Mucosa of descending colon (tissue), 3 donors: ENCODE measurements at regions not wholly inside any gene's neighbourhood (a gene's known extent, or its start where the extent isn't known, plus 50 kb on each side); places are given as distances from the start of the nearest gene placed in this dataset.

Experiments used
- ATAC-seq: fragments of 200-7000 bp; cut with Tn5 transposase; one replicate; pipeline ENCODE4 v1.9.1; 2020; ENCODE audit warnings: mild to moderate bottlenecking, moderate library complexity
- DNase-seq, 3 donors: peaks; one replicate each; pipeline ENCODE4 v3.0.0-alpha.2; 2020
- H3K36me3 ChIP-seq: fragments of 200-600 bp; one replicate; pipeline ENCODE4 v1.8.0; 2021; ENCODE audit warnings: low read depth, mild to moderate bottlenecking
- H3K4me1 ChIP-seq: fragments of 200-600 bp; one replicate; pipeline ENCODE4 v1.8.0; 2021; ENCODE audit warnings: low read depth, mild to moderate bottlenecking
- H3K4me3 ChIP-seq: fragments of 200-600 bp; one replicate; pipeline ENCODE4 v1.8.0; 2021; ENCODE audit warnings: mild to moderate bottlenecking
- H3K9me3 ChIP-seq: fragments of 200-600 bp; one replicate; pipeline ENCODE4 v1.8.0; 2021; ENCODE audit warnings: mild to moderate bottlenecking
- intact Hi-C, 2 donors: fragments of 100-400 bp; cut with DNase I in 1 of 2; cut with micrococcal nuclease in 1 of 2; formaldehyde crosslinking; loops; one replicate each; pipeline versions ENCODE4 v1.11.0 to v1.11.1; 2022; cut with DNase I, micrococcal nuclease
- TF ChIP-seq, protein P1 (sequence below): fragments of 200-600 bp; IDR thresholded peaks from one replicate; pipeline ENCODE4 v1.8.0; 2022; ENCODE audit warnings: antibody characterized with exemption, mild to moderate bottlenecking
- donor health status: DM: no; HTN: no; CAD: no; lungs with moderate emphysema.
- donor health status: DM: no; HTN: no; CAD: no.
- donor health status: DM: no; HTN: yes; CAD: no.

DNA sequence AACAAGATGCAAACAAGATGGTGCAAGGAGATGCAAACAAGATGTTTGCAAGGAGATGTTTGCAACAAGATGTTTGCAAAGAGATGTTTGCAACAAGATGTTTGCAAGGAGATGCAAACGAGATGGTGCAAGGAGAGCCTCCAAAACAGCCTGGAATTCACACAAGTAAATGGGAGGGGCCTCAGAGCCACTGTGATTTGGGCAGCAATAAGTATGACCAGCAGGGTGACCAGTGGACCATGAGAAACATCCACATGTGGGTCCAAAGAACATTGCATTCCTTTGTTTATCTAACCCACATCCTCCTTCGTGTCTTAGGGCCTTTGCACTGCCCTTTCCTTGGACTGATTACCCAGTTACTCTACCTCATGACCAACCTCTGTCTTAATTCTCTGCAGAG lies 162.9 kb downstream of the PLPP3 start:
- TF ChIP-seq, protein P1, sequence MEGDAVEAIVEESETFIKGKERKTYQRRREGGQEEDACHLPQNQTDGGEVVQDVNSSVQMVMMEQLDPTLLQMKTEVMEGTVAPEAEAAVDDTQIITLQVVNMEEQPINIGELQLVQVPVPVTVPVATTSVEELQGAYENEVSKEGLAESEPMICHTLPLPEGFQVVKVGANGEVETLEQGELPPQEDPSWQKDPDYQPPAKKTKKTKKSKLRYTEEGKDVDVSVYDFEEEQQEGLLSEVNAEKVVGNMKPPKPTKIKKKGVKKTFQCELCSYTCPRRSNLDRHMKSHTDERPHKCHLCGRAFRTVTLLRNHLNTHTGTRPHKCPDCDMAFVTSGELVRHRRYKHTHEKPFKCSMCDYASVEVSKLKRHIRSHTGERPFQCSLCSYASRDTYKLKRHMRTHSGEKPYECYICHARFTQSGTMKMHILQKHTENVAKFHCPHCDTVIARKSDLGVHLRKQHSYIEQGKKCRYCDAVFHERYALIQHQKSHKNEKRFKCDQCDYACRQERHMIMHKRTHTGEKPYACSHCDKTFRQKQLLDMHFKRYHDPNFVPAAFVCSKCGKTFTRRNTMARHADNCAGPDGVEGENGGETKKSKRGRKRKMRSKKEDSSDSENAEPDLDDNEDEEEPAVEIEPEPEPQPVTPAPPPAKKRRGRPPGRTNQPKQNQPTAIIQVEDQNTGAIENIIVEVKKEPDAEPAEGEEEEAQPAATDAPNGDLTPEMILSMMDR: no peak
- Histone ChIP-seq H3K4me1 (no peaks in the 10 kb centered on the region), H3K4me3 (no peak overlapping the region), H3K9me3 (no peaks in the 10 kb centered on the region), H3K36me3 (no peaks in the 10 kb centered on the region)
- DNase-seq (no peak), ATAC-seq (peak; percentile 46)
- intact Hi-C loops: loop anchor here in 1 of 2 donors (10.0 kb wide), 1 partner anchor 158 kb away; the partner anchor contains the start of gene PLPP3

DNA sequence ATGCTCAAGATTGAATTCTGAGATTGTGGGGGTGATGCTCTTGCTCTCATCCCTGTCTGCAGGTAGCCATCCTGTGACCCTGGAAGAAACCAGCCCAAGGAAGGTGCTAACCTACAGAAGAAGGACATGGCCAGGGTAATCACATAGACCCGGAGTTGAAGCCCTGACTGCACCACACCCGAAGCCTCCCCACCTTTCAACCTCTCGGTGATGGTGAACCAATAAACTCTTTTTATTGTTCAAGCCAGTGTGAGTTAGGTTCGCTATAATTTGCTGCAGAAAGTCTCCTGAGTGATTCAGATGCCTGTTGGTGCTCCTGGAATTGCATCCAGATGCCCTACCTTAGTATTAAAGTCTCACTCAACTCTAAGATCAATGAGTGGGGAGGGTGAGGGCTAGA lies 163.6 kb downstream of the PLPP3 start:
- H3K9me3 ChIP-seq: no peaks in the 10 kb centered on the region
- ATAC-seq: peak; percentile 63
- TF ChIP-seq, protein P1: no peak
- no peak overlapping the region for H3K4me3 ChIP-seq
- H3K36me3 ChIP-seq: no peaks in the 10 kb centered on the region
- no peak for DNase-seq
- intact Hi-C loops: loop anchor here in 1 of 2 donors (10.0 kb wide), 1 partner anchor 159 kb away; the partner anchor contains the start of gene PLPP3
- no peaks in the 10 kb centered on the region for H3K4me1 ChIP-seq

- H3K36me3 ChIP-seq: no peaks in the 10 kb centered on the region
- no peak overlapping the region for H3K4me3 ChIP-seq
- no peaks in the 10 kb centered on the region for H3K9me3 ChIP-seq
- no peaks in the 10 kb centered on the region for H3K4me1 ChIP-seq
- intact Hi-C loops: loop anchor here in 1 of 2 donors (10.0 kb wide), 1 partner anchor 160 kb away; the partner anchor contains the start of gene PLPP3
- no peak for DNase-seq
- TF ChIP-seq, protein P1: no peak
- no peak for ATAC-seq
Measured at GRCh38 chr1:56415258-56415657, 164.1 kb downstream of the PLPP3 start.

- no peaks in the 10 kb centered on the region for H3K4me1 ChIP-seq
- TF ChIP-seq, protein P1: no peak
- intact Hi-C loops: loop anchor here in 1 of 2 donors (10.0 kb wide), 1 partner anchor 160 kb away; the partner anchor contains the start of gene PLPP3
- H3K9me3 ChIP-seq: no peaks in the 10 kb centered on the region
- H3K36me3 ChIP-seq: no peaks in the 10 kb centered on the region
- DNase-seq (peak in 1 of 3 donors; percentile 27), ATAC-seq (peak; percentile 78)
- no peak overlapping the region for H3K4me3 ChIP-seq
Measured at GRCh38 chr1:56414728-56415224, 164.6 kb downstream of the PLPP3 start.

DNA sequence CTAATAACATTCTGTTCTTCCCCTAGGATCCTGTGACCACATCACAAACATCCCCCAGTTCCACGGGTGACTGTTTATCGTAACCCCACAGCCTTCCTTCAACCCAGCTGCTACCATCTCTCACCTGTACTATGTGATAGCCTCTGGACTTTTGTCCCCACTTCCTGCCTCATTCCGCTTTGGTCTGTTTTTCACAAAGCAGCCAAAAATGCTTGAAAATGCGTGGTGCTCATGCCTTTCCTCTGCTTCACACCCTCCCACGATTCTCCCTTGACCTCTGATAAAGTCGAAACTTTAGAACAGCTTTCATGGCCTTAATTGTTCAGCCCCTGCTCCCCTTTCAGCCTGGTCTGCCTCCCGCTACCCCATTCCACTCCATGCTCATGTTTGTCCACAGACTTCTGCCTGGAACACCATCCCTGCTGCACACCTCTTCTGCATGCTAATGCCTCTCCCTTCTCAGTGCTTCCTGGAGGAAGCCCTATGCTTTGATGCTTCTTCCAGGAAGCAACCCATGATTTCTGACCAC lies 165.6 kb downstream of the PLPP3 start:
- H3K36me3 ChIP-seq: no peaks in the 10 kb centered on the region
- ATAC-seq (no peak), DNase-seq (no peak)
- no peak overlapping the region for H3K4me3 ChIP-seq
- H3K4me1 ChIP-seq: no peaks in the 10 kb centered on the region
- intact Hi-C loops: loop anchor here in 1 of 2 donors (10.0 kb wide), 1 partner anchor 161 kb away; the partner anchor contains the start of gene PLPP3
- TF ChIP-seq, protein P1: no peak
- no peaks in the 10 kb centered on the region for H3K9me3 ChIP-seq
